OCI-LY1 (cell line): ENCODE measurements at regions not wholly inside any gene's neighbourhood (a gene's known extent, or its start where the extent isn't known, plus 50 kb on each side); places are given as distances from the start of the nearest gene placed in this dataset.

Experiments used
- H2AFZ ChIP-seq: fragments of 200-600 bp; sonication (generic), shearing (Covaris generic); 2 replicates; pipeline ENCODE4 v1.6.0; 2014; ENCODE audit warnings: antibody characterized with exemption, mild to moderate bottlenecking, low read length
- H3F3A ChIP-seq: fragments of 200-600 bp; sonication (generic), shearing (Covaris generic); 2 replicates; pipeline ENCODE4 v1.6.0; 2014; ENCODE audit warnings: mild to moderate bottlenecking, antibody characterized with exemption, low read length, moderate library complexity; ENCODE audit not compliant: insufficient read depth
- H3K27ac ChIP-seq: fragments of 200-600 bp; sonication (generic); 2 replicates; pipeline ENCODE4 v1.5.1; 2014; ENCODE audit warnings: low read length, mixed run types, mild to moderate bottlenecking, low read depth; ENCODE audit not compliant: poor library complexity, severe bottlenecking
- H3K27me3 ChIP-seq: fragments of 200-600 bp; sonication (generic); 2 replicates; pipeline ENCODE4 v1.6.0; 2014; ENCODE audit warnings: antibody characterized with exemption, mild to moderate bottlenecking, low read length, moderate library complexity; ENCODE audit not compliant: insufficient read depth
- H3K36me3 ChIP-seq: fragments of 200-600 bp; sonication (generic); 2 replicates; pipeline ENCODE4 v1.6.1; 2014; ENCODE audit warnings: mild to moderate bottlenecking, antibody characterized with exemption, low read length, moderate library complexity, mixed read lengths; ENCODE audit not compliant: insufficient read depth
- H3K4me1 ChIP-seq: fragments of 200-600 bp; sonication (generic); 2 replicates; pipeline ENCODE4 v1.5.1; 2014; ENCODE audit warnings: mild to moderate bottlenecking, low read length, moderate library complexity; ENCODE audit not compliant: insufficient read depth, severe bottlenecking
- H3K4me2 ChIP-seq: fragments of 200-600 bp; sonication (generic), shearing (Covaris generic); 2 replicates; pipeline ENCODE4 v1.6.1; 2014; ENCODE audit warnings: low read length
- H3K4me3 ChIP-seq: fragments of 200-600 bp; sonication (generic); 2 replicates; pipeline ENCODE4 v1.5.1; 2014; ENCODE audit warnings: low read length, low read depth, mild to moderate bottlenecking, mixed read lengths; ENCODE audit not compliant: poor library complexity, severe bottlenecking
- H3K79me2 ChIP-seq: fragments of 200-600 bp; shearing (Covaris generic); 2 replicates; pipeline ENCODE4 v1.6.1; 2016; ENCODE audit warnings: mixed run types, low read length, mixed read lengths; ENCODE audit not compliant: insufficient read depth
- H3K9ac ChIP-seq: fragments of 200-600 bp; sonication (generic), shearing (Covaris generic); 2 replicates; pipeline ENCODE4 v1.6.1; 2014; ENCODE audit warnings: mild to moderate bottlenecking, low read length, mixed read lengths
- H3K9me2 ChIP-seq: fragments of 200-600 bp; sonication (generic), shearing (Covaris generic); 2 replicates; pipeline ENCODE4 v1.6.1; 2014; ENCODE audit warnings: low read depth, mild to moderate bottlenecking, low read length, mixed read lengths
- H3K9me3 ChIP-seq: fragments of 200-600 bp; shearing (Covaris generic); 2 replicates; pipeline ENCODE4 v1.6.1; 2014; ENCODE audit warnings: low read length, mixed read lengths
- H4K20me1 ChIP-seq: fragments of 200-600 bp; sonication (generic), shearing (Covaris generic); 2 replicates; pipeline ENCODE4 v1.6.0; 2016; ENCODE audit warnings: mild to moderate bottlenecking, low read length; ENCODE audit not compliant: insufficient read depth
- CTCF ChIP-seq: fragments of 200-600 bp; sonication (generic), shearing (Covaris generic); IDR thresholded peaks from 2 replicates; pipeline ENCODE4 v1.5.1; 2017; ENCODE audit warnings: mild to moderate bottlenecking, antibody characterized with exemption, low read length, moderate library complexity, mixed read lengths
- EZH2 ChIP-seq: fragments of 200-600 bp; sonication (generic), shearing (Covaris generic); IDR thresholded peaks from 2 replicates; pipeline ENCODE4 v1.8.0; 2017; ENCODE audit warnings: borderline replicate concordance, mixed run types, mild to moderate bottlenecking, antibody characterized with exemption, low read length, moderate library complexity, mixed read lengths

- H3K4me1 ChIP-seq: no peaks in the 10 kb centered on the region
- no peaks in the 10 kb centered on the region for H3K9me3 ChIP-seq
- H3F3A ChIP-seq: no peaks in the 10 kb centered on the region
- no peak overlapping the region for H3K4me3 ChIP-seq
- no peaks in the 10 kb centered on the region for H4K20me1 ChIP-seq
- H3K27ac ChIP-seq: no peak overlapping the region
- no peaks in the 10 kb centered on the region for H3K36me3 ChIP-seq
- H3K9me2 ChIP-seq: no peaks in the 10 kb centered on the region
- no peak overlapping the region for H3K9ac ChIP-seq
- H3K4me2 ChIP-seq: no peak overlapping the region
- TF ChIP-seq CTCF (no peak), EZH2 (no peak)
- no peak overlapping the region for H2AFZ ChIP-seq
- no peaks in the 10 kb centered on the region for H3K27me3 ChIP-seq
- no peaks in the 10 kb centered on the region for H3K79me2 ChIP-seq
These were observed 1875.9 kb upstream of the CDH9 start for GRCh38 chr5:28914297-28914696.

- H3K4me3 ChIP-seq: no peak overlapping the region
- no peaks in the 10 kb centered on the region for H3K4me1 ChIP-seq
- H3K9ac ChIP-seq: no peak overlapping the region
- H3K27ac ChIP-seq: no peak overlapping the region
- H3K9me2 ChIP-seq: no peaks in the 10 kb centered on the region
- no peaks in the 10 kb centered on the region for H3K79me2 ChIP-seq
- H3K9me3 ChIP-seq: no peaks in the 10 kb centered on the region
- no peak overlapping the region for H2AFZ ChIP-seq
- no peaks in the 10 kb centered on the region for H3F3A ChIP-seq
- H3K36me3 ChIP-seq: no peaks in the 10 kb centered on the region
- H3K27me3 ChIP-seq: no peaks in the 10 kb centered on the region
- no peak overlapping the region for H3K4me2 ChIP-seq
- TF ChIP-seq CTCF: no peak
- TF ChIP-seq EZH2: no peak
- H4K20me1 ChIP-seq: no peaks in the 10 kb centered on the region
These were observed 1865.3 kb upstream of the CDH9 start for GRCh38 chr5:28903643-28904042.

GRCh38 chr5:28896949-28897348, 1858.6 kb upstream of the CDH9 start:
- H3K36me3 ChIP-seq: no peaks in the 10 kb centered on the region
- H3K27ac ChIP-seq: no peak overlapping the region
- no peak overlapping the region for H3K9ac ChIP-seq
- no peaks in the 10 kb centered on the region for H3K27me3 ChIP-seq
- no peaks in the 10 kb centered on the region for H3K9me3 ChIP-seq
- H3K9me2 ChIP-seq: no peaks in the 10 kb centered on the region
- no peak overlapping the region for H3K4me2 ChIP-seq
- H3K4me1 ChIP-seq: no peaks in the 10 kb centered on the region
- no peak overlapping the region for H2AFZ ChIP-seq
- H3K79me2 ChIP-seq: no peaks in the 10 kb centered on the region
- TF ChIP-seq CTCF: no peak
- no peak for TF ChIP-seq EZH2
- H3K4me3 ChIP-seq: no peak overlapping the region
- H3F3A ChIP-seq: no peaks in the 10 kb centered on the region
- no peaks in the 10 kb centered on the region for H4K20me1 ChIP-seq
